ENCODE measurements at regions not wholly inside any gene's neighbourhood (a gene's known extent, or its start where the extent isn't known, plus 50 kb on each side); places are given as distances from the start of the nearest gene placed in this dataset.
A peak's percentile ranks its signal among the peaks of the same experiment; 100 is the strongest.
"Not testable (repeated sequence)": the region's sequence is repeated elsewhere in the genome, so short reads cannot be mapped to it uniquely, and the experiment has no call there.

- DNase-seq, result no peak
Measured at GRCh38 chr16:86945166-86945900, 367.0 kb downstream of the FOXL1 start.

- DNase-seq, result no peak
Measured at GRCh38 chr16:86946396-86946795, 368.0 kb downstream of the FOXL1 start.

DNA sequence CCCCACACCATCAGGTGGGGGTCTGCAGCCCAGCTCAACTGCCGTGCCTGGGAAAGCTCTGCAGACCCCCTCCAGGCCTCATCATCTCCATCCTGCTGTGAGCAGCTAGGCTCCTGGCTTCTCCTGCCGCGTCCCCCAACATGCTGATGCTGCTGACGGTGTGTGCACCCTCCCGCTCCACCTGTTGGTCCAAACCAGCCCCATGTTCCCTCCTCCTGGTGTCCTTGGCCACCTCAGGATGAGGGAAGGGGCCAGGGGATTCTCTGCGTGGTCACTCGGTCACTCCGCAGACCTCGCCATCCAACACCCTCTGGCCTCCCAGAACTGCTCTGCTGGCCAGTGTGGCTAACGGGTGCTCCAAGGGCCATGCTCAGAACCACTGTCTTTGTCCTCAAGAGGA, 368.6 kb downstream of the FOXL1 start:
- DNase-seq, result no peak

DNA sequence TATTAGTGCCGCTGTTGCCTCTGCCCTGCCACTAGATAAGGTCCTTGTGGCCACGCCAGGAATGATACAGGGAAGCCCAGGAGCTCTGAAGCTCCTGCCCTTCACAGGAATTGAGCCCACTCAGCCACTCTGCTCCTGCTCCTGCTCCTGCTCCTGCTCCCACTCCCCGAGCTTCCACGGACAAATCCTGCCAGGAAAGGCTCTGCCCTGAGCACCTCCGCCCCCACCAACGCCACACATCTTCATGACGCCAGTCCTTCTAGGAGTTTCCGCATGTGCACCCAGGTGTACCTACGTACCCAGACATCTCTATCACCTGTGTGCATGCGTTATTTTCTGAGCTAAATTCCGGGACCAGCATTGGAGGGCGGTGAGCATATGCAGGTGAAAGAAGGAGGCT, 369.1 kb downstream of the C16orf95 start:
- no peak for DNase-seq

DNA sequence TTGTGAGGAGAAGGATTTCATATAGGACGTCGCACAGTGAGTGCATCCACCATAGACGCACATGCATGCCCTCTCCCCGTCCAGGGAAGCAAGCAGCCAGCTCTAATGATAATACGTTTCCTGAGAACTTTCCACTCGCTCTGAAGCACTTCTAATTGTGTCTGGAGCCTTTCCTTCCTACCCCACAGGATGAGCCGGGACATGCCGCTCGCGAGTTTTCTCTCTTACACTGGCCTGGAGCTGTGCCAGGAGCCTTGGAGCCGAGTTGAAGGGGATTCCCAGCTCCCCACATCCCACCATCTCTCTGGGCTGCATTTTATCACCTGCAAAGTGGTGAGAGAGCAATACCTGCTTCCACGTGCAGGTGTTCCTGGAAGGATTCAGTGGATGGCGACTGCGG, 368.1 kb downstream of the C16orf95 start:
- DNase-seq, result no peak

DNA sequence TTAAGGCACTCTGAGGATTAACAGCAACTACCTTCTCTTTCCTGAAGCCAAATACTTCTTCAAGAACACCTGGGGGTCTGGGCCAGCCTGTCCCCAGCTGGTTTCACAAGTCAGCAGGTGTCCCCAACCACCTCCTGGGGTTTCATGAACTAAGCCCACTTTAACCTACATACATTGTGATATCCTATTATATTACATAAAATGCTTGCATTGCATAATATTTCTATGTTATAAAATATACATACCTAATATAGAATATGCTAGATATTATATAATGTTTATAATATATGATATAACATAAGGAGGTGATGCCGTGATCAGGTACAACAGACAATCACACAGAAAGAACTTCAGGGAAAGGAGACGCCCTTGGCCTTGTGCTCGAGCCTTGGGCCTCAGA, 367.6 kb downstream of the C16orf95 start:
- no peak for DNase-seq

DNA sequence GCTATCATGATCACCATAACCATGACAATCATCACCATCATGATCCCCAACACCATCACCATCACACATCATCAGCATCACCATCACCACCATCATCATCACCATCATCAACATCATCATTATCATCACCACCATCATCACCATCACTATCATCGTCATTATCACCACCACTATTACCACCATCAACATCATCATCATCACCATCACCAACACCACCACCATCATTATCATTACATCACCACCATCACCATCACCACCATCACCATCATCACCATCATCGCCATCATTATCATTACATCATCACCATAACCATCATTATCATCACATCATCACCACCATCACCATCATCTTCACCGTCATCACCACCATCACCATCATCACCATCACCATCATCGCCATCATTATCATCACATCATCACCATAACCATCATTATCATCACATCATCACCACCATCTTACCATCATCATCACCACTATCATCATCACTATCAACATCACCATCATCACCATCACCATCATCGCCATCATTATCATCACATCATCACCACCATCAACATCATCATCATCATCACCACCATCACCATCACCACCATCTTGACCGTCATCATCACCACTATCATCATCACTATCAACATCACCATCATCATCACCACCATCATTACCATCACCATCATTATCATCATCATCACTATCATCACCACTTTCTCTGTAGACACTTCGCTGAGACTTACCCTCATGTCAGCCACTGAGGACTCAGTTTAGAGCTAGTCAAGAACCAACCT, 366.0 kb downstream of the C16orf95 start:
- no peak for DNase-seq

DNA sequence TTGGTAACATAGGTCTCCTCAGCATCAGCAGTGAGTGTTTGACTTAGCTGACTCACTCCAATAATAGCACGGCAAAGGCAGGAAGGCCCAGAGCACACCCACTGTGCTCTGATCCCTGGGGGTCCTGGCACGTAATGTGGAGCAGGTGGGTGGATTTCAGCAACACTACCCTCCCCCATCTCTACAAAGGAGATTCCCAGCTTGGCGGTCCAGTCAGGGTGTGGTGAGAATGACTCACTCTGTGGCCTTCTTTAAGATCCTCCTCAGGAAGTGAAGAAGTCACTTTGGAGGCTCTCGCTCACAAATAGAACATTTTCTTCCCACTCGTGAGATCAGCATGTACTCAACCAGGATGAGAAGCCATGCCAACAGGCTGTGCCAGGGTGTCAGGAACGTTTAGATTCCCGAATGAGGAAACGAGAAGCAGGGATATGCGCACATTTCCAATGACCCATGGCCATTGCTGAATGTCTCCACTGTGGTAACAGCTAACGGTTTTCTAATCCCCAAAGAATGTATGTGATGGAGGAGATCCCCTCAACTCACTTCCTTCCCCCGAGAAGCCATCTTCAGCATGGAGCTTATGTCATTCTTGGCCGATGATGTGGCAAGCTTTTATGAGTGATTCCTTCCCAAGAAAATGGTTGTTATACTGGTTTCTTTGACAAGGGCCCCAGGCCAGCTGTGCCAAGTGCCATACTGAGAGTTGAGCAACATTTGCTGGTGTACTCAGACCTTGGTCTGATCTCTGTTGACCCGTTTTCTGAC, 365.2 kb downstream of the C16orf95 start:
- DNase-seq, result peak; percentile 49

DNA sequence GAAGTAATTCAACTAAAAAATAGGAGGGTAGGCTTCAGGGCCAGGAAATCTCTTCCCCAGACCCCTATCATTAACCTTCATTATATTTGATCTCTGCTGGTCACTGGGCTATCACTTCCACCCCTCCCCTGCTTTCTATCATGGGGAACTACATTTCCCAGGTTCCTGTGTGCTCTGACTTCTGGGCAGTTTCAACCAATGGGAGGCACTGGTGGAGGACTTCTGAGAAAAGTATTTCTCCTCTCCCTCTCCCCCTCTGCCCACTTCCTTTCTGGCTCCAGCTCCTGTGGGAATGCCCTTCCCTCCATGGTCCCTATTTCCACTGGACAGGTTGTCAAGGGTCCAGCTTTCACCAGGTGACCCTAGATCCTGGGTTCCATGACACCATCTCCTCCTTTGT, 364.4 kb downstream of the C16orf95 start:
- DNase-seq, result no peak

GRCh38 chr16:86953631-86954391, 363.4 kb downstream of the C16orf95 start:
- no peak for DNase-seq

- no peak for DNase-seq
Measured at GRCh38 chr16:86955136-86955855, 361.9 kb downstream of the C16orf95 start.

DNA sequence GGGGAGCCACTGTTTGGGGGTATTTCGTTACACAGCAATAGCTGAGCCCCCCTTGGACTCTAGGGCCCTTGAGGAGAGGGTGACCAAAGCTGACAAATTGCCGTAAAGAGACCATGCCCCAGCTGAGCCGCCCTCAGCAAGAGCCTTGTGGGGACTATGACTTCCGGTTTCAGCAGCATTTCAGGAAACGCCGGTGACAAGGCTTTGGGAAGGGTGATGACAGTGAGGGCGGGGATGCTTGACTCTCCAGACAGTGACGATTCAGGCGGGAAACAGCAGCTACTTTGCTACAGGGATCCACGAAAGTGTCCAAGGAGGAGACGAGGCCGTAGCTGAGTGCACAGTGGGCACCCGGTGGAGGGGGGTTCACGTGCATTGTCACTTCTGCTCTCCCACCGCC, 360.8 kb downstream of the C16orf95 start:
- peak; percentile 42 for DNase-seq

DNA sequence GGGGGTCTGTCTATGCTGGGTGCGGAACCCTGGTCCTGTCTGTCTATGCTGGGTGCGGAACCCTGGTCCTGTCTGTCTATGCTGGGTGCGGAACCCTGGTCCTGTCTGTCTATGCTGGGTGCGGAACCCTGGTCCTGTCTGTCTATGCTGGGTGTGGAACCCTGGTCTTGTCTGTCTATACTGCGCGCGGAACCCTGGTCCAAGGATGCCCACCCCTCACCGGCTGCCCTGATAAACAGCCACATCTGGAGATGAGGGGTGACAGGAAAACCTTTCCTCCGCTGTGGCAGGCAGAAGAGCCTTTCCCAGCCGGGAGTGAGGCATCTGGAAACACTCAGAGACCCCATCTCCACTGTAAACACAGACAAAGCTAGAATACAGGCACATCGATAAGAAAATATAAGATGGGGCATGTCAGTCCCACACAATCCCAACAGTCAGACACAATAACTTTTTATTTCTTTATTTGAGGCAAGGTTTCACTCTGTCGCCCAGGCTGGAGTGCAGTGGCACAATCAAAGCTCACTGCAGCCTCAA, 359.5 kb downstream of the C16orf95 start:
- DNase-seq, result not testable (repeated sequence)

GRCh38 chr16:86958423-86958822, 358.8 kb downstream of the C16orf95 start:
- DNase-seq, result no peak

DNA sequence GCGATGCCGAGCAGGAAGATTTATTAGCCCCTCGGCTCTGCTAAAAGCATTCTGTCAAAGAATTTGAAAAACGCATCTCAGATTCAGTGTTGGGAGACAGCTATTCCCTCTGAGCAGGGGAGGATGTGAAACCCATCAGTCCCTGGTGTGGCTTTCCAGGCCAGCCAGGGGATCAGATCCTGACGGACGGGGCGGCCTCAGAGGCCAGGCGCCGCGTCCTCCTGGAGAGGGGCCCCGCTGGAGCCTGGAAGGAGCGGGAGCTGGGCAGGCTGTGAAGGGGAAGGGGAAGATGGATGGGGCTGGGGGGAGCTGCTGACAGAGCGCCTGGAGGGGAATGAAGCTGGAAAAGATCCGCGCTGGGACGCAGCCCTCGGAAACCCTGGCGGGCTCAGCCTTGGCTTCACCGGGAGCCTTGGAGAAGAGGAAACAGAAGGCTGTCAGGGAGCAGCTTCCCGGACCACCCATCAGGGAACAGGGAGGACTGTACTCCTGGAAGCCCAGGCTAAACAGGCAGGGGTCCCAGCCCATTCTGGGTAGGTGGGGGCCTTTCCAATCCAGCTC, 358.0 kb downstream of the C16orf95 start:
- DNase-seq, result no peak

GRCh38 chr16:86959729-86960128, 357.5 kb downstream of the C16orf95 start:
- no peak for DNase-seq

- no peak for DNase-seq
Measured at GRCh38 chr16:86960266-86960665, 356.9 kb downstream of the C16orf95 start.

DNA sequence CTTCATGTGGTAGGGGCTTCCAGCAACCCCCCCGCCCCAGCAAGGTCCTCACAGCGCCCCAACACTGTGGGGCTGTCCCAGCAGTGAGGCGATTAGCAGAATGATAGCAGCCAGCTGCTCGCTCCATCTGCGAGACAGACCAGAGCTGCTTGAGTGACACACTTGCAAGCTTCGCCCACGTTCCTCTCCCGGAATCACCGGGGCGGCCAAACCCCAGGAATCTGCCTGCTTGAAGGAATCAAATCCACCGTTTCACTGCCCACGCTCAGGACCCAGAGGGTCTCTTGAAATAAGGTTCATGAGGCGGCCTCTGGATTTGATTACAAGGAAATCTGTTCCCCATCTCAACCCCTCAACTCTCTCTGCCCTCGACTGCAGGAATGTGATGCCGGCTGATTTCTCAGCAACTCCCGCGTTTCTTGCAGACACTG, 356.0 kb downstream of the C16orf95 start:
- no peak for DNase-seq

GRCh38 chr16:86962259-86962658, 354.9 kb downstream of the C16orf95 start:
- no peak for DNase-seq

- DNase-seq, result no peak
Measured at GRCh38 chr16:86962913-86963312, 354.3 kb downstream of the C16orf95 start.
